ENCODE measurements at regions not wholly inside any gene's neighbourhood (a gene's known extent, or its start where the extent isn't known, plus 50 kb on each side); places are given as distances from the start of the nearest gene placed in this dataset.
"Not testable (repeated sequence)": the region's sequence is repeated elsewhere in the genome, so short reads cannot be mapped to it uniquely, and the experiment has no call there.

GRCh38 chr3:177608443-177608842 is 411.2 kb upstream of the TBL1XR1 start:
- DNase-seq: no peak

DNA sequence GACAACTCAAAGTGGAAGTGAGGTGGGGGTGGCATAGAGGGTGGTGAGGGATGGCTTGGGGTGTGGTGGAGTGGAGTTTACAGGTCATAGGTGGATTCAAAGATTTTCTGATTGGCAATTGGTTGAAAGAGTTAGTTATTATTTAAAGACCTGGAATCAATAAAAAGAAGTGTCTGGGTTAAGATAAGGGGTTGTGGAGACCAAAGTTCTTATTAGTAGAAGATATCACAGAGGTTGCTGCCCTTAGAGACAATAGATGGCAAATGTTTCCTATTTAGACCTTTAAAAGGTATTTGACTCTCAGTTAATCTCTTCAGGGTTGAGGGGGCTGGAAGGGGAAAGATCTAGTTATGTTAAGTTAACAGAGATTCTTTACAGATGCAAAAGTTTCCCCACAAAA is 412.3 kb upstream of the TBL1XR1 start:
- no peak for DNase-seq

- DNase-seq: no peak
These were observed 413.0 kb upstream of the TBL1XR1 start for GRCh38 chr3:177610262-177610661.

GRCh38 chr3:177610686-177611633 is 413.7 kb upstream of the TBL1XR1 start:
- DNase-seq: no peak

DNA sequence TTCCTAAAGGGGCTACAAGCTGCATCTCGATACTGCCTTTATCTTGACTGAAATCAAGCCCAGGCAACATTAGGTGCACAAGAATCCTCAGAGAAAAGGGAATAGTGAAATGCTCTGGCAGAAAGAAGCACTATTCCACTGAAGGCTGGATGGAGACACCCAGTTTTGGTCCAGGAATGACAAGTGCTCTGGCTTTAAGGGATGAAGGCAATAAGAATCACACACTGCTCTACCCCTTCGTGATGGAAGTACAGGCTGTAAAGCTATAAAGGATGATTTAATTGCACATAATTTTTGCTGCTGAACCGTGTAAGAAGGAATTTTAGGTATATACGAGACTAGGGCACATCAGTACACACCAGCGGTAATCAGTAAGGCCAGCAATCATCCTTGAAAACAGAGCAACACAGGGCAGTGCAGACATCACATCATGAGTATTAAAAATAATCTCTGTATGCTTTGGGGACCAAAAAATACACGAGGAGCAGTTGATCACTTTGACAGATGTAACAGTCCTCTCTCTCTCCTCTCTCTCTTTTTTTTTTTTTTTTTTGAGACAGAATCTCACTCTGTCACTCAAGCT is 414.6 kb upstream of the TBL1XR1 start:
- no peak for DNase-seq

DNA sequence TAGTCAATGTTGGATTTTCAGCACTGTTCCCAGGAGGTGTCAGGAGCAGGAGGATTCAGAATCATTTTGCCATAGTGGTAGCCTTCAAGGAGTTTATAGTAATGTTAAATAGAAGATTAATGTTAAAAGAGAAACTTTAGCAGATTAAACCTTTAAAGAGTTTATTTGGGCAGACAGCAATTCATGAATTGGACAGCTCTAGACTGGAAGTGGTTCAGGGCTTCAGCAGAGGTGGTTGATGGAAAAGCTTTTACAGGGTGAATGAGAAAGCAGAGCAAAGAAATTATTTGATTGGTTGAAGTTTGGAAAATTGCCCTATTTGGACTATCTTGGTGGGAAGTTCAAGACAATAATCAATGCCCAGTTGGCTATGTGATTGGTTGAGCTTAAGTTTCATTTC is 416.6 kb upstream of the TBL1XR1 start:
- DNase-seq: no peak

- peak; percentile 83 to 85 for DNase-seq
These were observed 417.7 kb upstream of the TBL1XR1 start for GRCh38 chr3:177615015-177615414.

GRCh38 chr3:177618873-177619733 is 421.8 kb upstream of the TBL1XR1 start:
- DNase-seq: no peak

GRCh38 chr3:177620073-177620472 is 422.8 kb upstream of the TBL1XR1 start:
- DNase-seq: no peak

DNA sequence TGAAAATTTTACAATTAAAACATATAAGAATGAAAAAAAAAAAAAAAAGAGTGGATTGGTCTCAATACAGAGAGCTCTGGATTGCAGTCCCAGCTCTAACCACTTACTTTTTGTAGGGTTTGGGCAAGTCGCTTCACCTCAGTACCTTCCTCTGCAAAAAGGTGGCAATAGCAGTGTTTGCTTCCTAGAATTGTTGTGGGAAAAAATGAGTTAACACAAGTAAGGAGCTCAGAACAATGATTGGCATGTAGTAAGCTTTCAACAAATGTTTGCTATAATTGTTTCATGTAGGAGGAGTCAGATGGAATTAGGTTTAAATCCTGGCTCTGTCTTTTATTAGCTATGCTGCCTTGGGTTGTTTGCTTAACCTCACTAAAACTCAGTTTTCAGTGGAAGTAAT is 425.2 kb upstream of the TBL1XR1 start:
- DNase-seq: no peak

DNA sequence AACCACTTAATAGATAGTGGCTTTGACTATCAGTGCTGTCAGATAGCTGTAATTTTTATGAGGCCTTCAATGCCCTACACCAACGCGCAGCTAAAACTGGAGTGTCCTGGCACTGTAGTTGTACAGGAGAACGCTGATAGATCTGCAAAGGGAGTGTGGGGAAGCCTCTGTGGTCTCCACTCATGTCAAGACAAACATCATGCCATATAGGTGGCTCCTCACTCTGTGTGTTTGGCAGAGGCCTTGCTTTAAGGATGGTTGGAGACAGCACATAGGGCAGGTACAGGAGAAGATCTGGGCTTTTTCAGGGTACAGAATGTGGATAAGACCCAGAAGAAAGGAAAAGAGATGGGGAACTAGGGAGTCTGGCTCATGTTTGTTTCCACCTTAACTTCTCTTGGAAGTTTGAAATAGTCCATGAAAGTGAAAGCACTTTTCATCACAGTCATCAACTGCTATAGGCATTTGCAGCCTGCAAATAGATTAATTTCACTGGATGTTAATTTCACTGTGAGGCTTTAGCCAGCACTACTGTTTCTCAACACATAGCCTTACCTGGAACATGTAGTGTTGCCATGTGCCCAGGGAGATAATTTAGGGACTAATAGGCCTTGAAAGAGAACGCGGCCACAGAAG is 425.8 kb upstream of the TBL1XR1 start:
- no peak for DNase-seq

DNA sequence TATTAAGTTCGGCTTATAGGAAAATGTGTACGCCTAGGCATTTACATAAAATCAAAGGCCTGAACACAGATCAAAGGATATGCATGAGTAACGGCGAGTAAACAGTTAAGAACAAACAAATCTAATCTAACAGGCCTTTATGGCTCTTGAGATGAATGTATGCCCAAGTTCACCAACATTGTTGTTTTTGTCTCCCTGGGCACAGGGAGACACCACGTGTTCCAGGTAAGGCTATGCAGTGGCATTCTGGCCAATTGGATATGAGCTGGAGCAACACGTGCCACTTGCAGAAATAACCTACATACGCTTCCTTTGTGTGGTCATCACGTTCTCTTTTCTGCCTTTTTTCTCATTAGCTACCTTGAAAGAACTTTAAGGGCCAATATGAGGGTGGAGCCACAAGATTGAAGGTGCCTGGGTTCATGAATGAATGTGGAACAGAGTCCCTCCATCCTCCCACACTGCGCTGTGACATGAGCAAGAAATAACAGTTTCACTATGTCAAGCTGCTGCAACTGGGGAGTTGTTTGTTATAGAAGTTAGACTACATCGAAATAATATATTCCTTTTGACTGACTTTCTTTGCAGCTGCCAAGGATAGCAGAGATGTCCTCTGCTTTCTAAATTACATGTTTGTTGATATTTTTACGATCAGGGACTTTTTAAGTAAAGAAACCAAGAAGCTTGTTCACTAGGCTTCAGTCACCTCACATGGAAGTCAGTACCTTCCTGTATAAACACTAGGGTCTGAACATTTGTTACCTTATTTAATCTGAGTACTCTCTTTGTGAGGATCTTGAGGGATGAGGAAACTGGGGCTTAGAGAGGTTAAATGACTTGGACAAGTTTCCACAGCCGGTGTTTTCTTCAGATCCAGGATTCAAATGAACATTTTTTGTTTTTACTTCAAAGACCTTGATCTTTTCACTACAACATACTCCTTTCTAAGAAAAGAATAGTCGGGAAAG is 427.5 kb upstream of the TBL1XR1 start:
- no peak for DNase-seq

GRCh38 chr3:177626045-177626444 is 428.8 kb upstream of the TBL1XR1 start:
- DNase-seq: no peak

DNA sequence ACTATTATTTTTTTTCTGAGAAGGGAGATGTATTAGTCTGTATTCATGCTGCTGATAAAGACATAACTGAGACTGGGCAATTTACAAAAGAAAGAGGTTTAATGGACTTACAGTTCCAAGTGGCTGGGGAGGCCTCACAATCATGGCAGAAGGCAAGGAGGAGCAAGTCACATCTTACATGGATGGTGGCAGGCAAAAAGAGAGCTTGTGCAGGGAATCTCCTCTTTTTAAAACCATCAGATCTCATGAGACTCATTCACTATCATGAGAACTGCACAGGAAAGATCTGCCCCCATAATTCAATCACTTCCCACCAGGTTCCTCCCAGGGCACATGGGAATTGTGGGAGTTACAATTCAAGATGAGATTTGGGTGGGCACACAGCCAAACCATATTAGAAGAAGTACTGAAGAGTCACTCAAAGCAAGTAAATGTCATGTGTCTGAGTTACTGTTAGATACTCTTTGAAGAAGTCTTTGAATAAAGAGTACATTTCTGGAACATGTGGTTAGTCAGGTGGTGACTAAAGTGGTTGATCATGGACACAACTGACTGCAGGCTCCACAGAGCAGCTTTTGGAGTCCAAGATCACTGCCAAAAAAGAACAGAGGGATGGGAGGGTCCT is 430.9 kb upstream of the TBL1XR1 start:
- DNase-seq: not testable (repeated sequence)

DNA sequence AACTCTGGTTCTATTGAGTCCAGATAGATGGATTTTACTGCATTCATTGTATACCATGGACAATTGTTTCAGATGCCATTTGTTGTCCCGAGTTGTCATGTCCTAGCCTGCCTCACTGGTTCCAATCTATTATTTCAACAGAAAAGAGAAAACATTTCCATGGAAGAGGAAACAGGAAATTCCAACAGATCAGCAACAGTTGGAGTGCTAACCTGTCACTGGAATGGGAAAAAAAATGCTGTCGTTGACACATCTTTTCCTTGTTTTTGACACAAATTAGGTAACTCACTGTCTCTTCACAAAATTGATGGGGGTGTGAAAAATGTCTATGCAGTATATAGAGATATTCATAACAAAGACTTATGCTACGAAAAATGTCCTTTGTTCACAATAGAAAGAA is 432.0 kb upstream of the TBL1XR1 start:
- DNase-seq: no peak

- DNase-seq: no peak
These were observed 436.5 kb upstream of the TBL1XR1 start for GRCh38 chr3:177633671-177634207.

GRCh38 chr3:177635601-177636106 is 438.4 kb upstream of the TBL1XR1 start:
- not testable (repeated sequence) for DNase-seq

GRCh38 chr3:177640319-177640965 is 443.2 kb upstream of the TBL1XR1 start:
- DNase-seq: no peak

DNA sequence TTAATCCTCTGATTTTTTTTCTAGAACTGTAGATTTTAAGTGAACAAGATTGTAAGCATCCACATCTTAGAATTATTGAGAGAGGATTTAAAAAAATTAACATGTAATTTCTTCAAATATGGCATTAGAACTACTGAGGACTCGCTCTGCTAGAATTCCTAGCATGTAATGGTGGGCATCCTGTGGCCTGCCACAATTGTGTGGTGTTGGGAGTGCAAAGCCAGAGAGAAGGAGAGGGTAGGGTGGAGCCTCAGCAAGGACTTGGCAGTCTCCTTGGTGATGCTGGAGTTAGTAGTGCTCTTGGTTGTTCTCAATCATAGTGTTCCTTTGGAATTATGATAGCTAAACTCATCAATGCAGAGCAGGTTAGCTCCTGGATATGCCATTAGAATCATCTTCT is 443.9 kb upstream of the TBL1XR1 start:
- no peak for DNase-seq

Data from Kasumi-1 (cell line).